ENCODE measurements at regions not wholly inside any gene's neighbourhood (a gene's known extent, or its start where the extent isn't known, plus 50 kb on each side); places are given as distances from the start of the nearest gene placed in this dataset.

DNA sequence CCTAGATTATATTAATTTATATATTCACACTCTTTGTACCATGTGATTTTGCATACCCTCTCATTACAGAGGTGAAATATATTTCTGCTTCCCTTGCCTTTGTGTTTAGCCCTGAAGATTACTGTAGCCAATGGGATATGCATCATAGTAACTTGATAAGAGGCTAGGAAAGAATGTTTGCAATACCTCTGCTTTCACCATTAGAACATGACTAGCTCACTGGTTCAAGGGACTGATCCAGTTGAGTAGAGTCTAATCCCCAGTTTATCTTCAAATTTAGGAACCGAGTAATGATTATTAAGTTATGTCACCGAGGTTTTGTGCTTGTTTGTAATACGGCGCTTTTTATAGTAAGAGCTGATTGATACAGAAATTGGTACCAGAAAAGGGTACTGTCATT is 552.6 kb upstream of the GJE1 start:
- Histone ChIP-seq H3K36me3 (ENCODE audit: control insufficient read depth, insufficient read depth, low read length) (no peaks in the 10 kb centered on the region), H3K9me3 (no peaks in the 10 kb centered on the region), H3K27me3 (replicated peaks; ENCODE audit: control insufficient read depth, insufficient read depth, low read length) (no peaks in the 10 kb centered on the region), H3K4me3 (ENCODE audit: low read depth, low read length) (no peak overlapping the region), H3K4me1 (no peaks in the 10 kb centered on the region)
- H3K4me1 Mint-ChIP-seq (ENCODE audit: low read depth, unreplicated experiment), result no peaks in the 10 kb centered on the region
- ChIA-PET POLR2A (no interaction called here), CTCF (no interaction called here)
- H3K4me3 Mint-ChIP-seq (ENCODE audit: unreplicated experiment), result no peak overlapping the region
- no peaks in the 10 kb centered on the region for H3K9me3 Mint-ChIP-seq (ENCODE audit: unreplicated experiment)
- intact Hi-C loops (cut with micrococcal nuclease; ENCODE audit: unreplicated experiment), result no loop called here
- no peak overlapping the region for H3K27ac Mint-ChIP-seq (ENCODE audit: unreplicated experiment)
- BruUV-seq (replicated peaks), result no TSS peak
- DNase-seq, result no peak
- H3K27me3 Mint-ChIP-seq (ENCODE audit: insufficient read depth, unreplicated experiment), result no peaks in the 10 kb centered on the region
- TF ChIP-seq, protein P1, sequence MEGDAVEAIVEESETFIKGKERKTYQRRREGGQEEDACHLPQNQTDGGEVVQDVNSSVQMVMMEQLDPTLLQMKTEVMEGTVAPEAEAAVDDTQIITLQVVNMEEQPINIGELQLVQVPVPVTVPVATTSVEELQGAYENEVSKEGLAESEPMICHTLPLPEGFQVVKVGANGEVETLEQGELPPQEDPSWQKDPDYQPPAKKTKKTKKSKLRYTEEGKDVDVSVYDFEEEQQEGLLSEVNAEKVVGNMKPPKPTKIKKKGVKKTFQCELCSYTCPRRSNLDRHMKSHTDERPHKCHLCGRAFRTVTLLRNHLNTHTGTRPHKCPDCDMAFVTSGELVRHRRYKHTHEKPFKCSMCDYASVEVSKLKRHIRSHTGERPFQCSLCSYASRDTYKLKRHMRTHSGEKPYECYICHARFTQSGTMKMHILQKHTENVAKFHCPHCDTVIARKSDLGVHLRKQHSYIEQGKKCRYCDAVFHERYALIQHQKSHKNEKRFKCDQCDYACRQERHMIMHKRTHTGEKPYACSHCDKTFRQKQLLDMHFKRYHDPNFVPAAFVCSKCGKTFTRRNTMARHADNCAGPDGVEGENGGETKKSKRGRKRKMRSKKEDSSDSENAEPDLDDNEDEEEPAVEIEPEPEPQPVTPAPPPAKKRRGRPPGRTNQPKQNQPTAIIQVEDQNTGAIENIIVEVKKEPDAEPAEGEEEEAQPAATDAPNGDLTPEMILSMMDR (IDR thresholded peaks at IDR 0.05; ENCODE audit: insufficient read depth in 1 of 2, low read depth in 1 of 2, low read length in 1 of 2, severe bottlenecking in 1 of 2, unreplicated experiment in 1 of 2), result no peak
- no peaks in the 10 kb centered on the region for H3K36me3 Mint-ChIP-seq (ENCODE audit: insufficient read depth, unreplicated experiment)

- Mint-ChIP-seq H3K27me3 (ENCODE audit: insufficient read depth, unreplicated experiment) (no peaks in the 10 kb centered on the region), H3K4me1 (ENCODE audit: low read depth, unreplicated experiment) (no peaks in the 10 kb centered on the region), H3K36me3 (ENCODE audit: insufficient read depth, unreplicated experiment) (no peaks in the 10 kb centered on the region), H3K9me3 (ENCODE audit: unreplicated experiment) (no peaks in the 10 kb centered on the region), H3K27ac (ENCODE audit: unreplicated experiment) (no peak overlapping the region), H3K4me3 (ENCODE audit: unreplicated experiment) (no peak overlapping the region)
- TF ChIP-seq, protein P1 (IDR thresholded peaks at IDR 0.05; ENCODE audit: insufficient read depth in 1 of 2, low read depth in 1 of 2, low read length in 1 of 2, severe bottlenecking in 1 of 2, unreplicated experiment in 1 of 2), result no peak
- ChIA-PET CTCF (no interaction called here), POLR2A (no interaction called here)
- DNase-seq, result no peak
- BruUV-seq (replicated peaks), result no TSS peak
- Histone ChIP-seq H3K27me3 (replicated peaks; ENCODE audit: control insufficient read depth, insufficient read depth, low read length) (no peaks in the 10 kb centered on the region), H3K9me3 (no peaks in the 10 kb centered on the region), H3K4me3 (ENCODE audit: low read depth, low read length) (no peak overlapping the region), H3K36me3 (ENCODE audit: control insufficient read depth, insufficient read depth, low read length) (no peaks in the 10 kb centered on the region), H3K4me1 (no peaks in the 10 kb centered on the region)
- intact Hi-C loops (cut with micrococcal nuclease; ENCODE audit: unreplicated experiment), result no loop called here
These were observed 556.0 kb upstream of the GJE1 start for GRCh38 chr6:141576751-141577150.

DNA sequence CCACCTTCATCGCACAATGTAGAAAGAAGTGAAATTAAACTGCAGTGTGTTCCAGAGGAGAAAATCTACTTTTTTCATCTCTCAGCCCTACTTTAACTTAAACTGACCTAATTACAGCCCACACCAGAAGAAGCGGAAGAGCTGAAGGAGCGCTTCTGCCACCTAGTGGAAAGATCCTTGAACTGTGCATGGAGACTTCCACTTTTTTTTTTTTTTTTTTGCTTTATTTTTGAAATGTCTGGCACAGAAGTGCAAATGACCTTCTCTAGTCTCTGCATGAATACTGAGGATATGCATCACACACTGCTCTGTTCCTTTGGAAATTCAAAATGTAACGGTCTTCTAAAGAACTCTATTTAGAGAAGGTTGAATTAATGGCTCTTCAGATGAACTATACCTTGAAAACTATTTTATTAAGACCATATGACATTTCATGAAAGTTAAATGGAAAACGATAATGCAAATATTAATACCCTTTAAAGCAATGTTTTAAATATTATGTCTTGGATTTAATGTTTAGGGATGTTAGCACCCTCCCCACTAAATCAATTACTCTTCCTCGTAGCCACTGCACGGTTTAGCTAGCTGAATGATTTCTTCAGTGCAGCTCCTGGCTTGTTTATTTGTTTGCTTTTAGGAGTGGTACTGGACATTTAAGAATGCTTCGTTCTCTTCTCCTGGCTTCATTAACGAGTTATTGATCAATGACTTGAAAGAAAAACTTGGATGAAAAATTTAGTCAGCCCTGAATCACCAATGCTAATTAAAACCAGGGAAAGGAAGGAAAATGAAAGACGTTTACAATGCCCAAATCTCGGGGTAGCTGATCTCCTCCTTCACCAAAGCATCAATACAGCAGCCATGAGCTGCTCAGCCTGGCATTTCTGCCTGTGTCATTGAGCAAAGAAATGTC is 569.6 kb upstream of the GJE1 start:
- ChIA-PET POLR2A (no interaction called here), CTCF (interaction anchor here (0.7 kb wide), 1 partner anchor 26 kb away, joined by 6 read pairs; no protein-coding TSS in a partner anchor)
- H3K4me1 ChIP-seq, result no peaks in the 10 kb centered on the region
- no peaks in the 10 kb centered on the region for H3K36me3 ChIP-seq (ENCODE audit: control insufficient read depth, insufficient read depth, low read length)
- H3K9me3 ChIP-seq, result no peaks in the 10 kb centered on the region
- H3K27me3 ChIP-seq (replicated peaks; ENCODE audit: control insufficient read depth, insufficient read depth, low read length), result no peaks in the 10 kb centered on the region
- Mint-ChIP-seq H3K36me3 (ENCODE audit: insufficient read depth, unreplicated experiment) (no peaks in the 10 kb centered on the region), H3K4me1 (ENCODE audit: low read depth, unreplicated experiment) (peaks cover 12% of the 10 kb centered on the region), H3K27me3 (ENCODE audit: insufficient read depth, unreplicated experiment) (peaks cover 6% of the 10 kb centered on the region), H3K27ac (ENCODE audit: unreplicated experiment) (no peak overlapping the region), H3K4me3 (ENCODE audit: unreplicated experiment) (peak overlapping the region; percentile 49), H3K9me3 (ENCODE audit: unreplicated experiment) (no peaks in the 10 kb centered on the region)
- no peak overlapping the region for H3K4me3 ChIP-seq (ENCODE audit: low read depth, low read length)
- TF ChIP-seq, protein P1 (IDR thresholded peaks at IDR 0.05; ENCODE audit: insufficient read depth in 1 of 2, low read depth in 1 of 2, low read length in 1 of 2, severe bottlenecking in 1 of 2, unreplicated experiment in 1 of 2), result peak; percentile 78 to 87
- intact Hi-C loops (cut with micrococcal nuclease; ENCODE audit: unreplicated experiment), result loop anchor here (2.0 kb wide), 1 partner anchor 254 kb away; no protein-coding TSS in a partner anchor
- DNase-seq, result peak in 1 of 2 experiments; percentile 54
- BruUV-seq (replicated peaks), result no TSS peak
